Gastroesophageal sphincter (tissue), 3 donors: ENCODE measurements at regions not wholly inside any gene's neighbourhood (a gene's known extent, or its start where the extent isn't known, plus 50 kb on each side); places are given as distances from the start of the nearest gene placed in this dataset.

Source experiments
- EP300 ChIP-seq: sonication (generic); formaldehyde crosslinking; IDR thresholded peaks from one replicate; pipeline ENCODE4 v1.6.1; 2017; ENCODE audit warnings: antibody characterized with exemption, mild to moderate bottlenecking
- POLR2A ChIP-seq, 2 donors: fragments of 450-650 bp; IDR thresholded peaks; one replicate each; pipeline ENCODE4 v1.6.1; 2017; ENCODE audit warnings: antibody characterized with exemption in 2 of 2, mild to moderate bottlenecking in 2 of 2, moderate library complexity in 1 of 2
- POLR2AphosphoS5 ChIP-seq: sonication (generic); formaldehyde crosslinking; IDR thresholded peaks from one replicate; pipeline ENCODE4 v1.6.1; 2017; ENCODE audit warnings: antibody characterized with exemption
- TF ChIP-seq, protein P1 (sequence below), 4 experiments: fragments of 200-600 bp in 2 of 4; fragments of 450-650 bp in 2 of 4; sonication (generic) in 1 of 4; IDR thresholded peaks; one replicate each; pipeline ENCODE4 v1.5.1; 2017 to 2019; ENCODE audit warnings: antibody characterized with exemption in 4 of 4, mild to moderate bottlenecking in 2 of 4, moderate library complexity in 2 of 4

DNA sequence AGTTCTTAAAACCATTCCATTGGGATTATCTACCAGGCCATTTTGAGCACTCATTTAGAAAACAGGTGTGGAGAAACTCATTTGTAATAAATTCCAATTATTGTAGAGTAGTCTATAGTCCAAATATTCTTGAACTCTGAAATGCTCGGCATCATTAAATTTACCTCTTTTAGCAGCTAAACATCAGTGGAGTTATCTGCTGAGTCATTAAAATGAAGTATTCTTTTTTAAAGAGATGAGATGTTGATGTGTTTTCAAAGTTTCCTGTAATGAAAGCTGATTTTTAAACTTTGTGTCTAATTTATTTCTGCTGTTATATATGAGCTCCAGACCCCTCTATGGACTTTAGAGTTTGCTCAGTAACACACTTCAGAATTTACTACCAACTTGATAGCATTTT is 1635.2 kb downstream of the SUCLG1 start:
- TF ChIP-seq, protein P1, sequence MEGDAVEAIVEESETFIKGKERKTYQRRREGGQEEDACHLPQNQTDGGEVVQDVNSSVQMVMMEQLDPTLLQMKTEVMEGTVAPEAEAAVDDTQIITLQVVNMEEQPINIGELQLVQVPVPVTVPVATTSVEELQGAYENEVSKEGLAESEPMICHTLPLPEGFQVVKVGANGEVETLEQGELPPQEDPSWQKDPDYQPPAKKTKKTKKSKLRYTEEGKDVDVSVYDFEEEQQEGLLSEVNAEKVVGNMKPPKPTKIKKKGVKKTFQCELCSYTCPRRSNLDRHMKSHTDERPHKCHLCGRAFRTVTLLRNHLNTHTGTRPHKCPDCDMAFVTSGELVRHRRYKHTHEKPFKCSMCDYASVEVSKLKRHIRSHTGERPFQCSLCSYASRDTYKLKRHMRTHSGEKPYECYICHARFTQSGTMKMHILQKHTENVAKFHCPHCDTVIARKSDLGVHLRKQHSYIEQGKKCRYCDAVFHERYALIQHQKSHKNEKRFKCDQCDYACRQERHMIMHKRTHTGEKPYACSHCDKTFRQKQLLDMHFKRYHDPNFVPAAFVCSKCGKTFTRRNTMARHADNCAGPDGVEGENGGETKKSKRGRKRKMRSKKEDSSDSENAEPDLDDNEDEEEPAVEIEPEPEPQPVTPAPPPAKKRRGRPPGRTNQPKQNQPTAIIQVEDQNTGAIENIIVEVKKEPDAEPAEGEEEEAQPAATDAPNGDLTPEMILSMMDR (IDR thresholded peaks at IDR 0.05): no peak
- TF ChIP-seq POLR2A (IDR thresholded peaks at IDR 0.05): no peak
- TF ChIP-seq POLR2AphosphoS5: no peak
- TF ChIP-seq EP300: no peak
